ENCODE measurements at regions not wholly inside any gene's neighbourhood (a gene's known extent, or its start where the extent isn't known, plus 50 kb on each side); places are given as distances from the start of the nearest gene placed in this dataset.

DNA sequence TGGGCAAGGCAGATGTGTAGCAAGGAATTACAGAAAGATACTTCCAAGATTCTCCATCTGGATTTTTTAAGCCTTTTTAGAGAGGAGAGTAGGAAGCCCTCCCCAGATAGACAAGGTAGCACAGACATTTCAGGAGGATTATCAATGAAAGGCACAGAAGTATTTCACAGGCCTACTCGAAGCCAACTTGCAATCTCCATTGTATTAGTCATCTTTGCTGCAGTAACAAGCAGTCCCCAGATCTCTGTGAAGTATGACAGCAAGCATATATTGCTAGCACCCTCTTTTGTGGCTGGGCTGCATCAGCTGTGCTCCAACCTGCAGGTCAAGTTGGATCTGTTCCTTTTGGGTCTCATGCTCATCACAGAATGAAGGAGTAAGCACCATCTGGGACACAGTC is 101.6 kb downstream of the MAF start:
- TF ChIP-seq EZH2phosphoT487 (IDR thresholded peaks at IDR 0.05; ENCODE audit: borderline replicate concordance, low read depth, low read length) = no peak
- TF ChIP-seq, protein P1, sequence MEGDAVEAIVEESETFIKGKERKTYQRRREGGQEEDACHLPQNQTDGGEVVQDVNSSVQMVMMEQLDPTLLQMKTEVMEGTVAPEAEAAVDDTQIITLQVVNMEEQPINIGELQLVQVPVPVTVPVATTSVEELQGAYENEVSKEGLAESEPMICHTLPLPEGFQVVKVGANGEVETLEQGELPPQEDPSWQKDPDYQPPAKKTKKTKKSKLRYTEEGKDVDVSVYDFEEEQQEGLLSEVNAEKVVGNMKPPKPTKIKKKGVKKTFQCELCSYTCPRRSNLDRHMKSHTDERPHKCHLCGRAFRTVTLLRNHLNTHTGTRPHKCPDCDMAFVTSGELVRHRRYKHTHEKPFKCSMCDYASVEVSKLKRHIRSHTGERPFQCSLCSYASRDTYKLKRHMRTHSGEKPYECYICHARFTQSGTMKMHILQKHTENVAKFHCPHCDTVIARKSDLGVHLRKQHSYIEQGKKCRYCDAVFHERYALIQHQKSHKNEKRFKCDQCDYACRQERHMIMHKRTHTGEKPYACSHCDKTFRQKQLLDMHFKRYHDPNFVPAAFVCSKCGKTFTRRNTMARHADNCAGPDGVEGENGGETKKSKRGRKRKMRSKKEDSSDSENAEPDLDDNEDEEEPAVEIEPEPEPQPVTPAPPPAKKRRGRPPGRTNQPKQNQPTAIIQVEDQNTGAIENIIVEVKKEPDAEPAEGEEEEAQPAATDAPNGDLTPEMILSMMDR (conservative IDR thresholded peaks at IDR 0.05; ENCODE audit: low read length) = no peak
